BJ (cell line): ENCODE measurements at regions not wholly inside any gene's neighbourhood (a gene's known extent, or its start where the extent isn't known, plus 50 kb on each side); places are given as distances from the start of the nearest gene placed in this dataset.

ENCODE experiments used
- CTCF ChIA-PET: fragments of 350-600 bp; formaldehyde crosslinking; extraction: SDS; loops from one replicate; lab custom pipeline; 2021; ENCODE audit warnings: antibody characterized with exemption, inconsistent platforms; lab: Yijun Ruan, JAX
- POLR2A ChIA-PET: fragments of 300-600 bp; sonication (Branson Sonifier 250); formaldehyde crosslinking; extraction: SDS; loops from one replicate; lab custom pipeline; 2021; ENCODE audit warnings: antibody characterized with exemption; lab: Charles Lee
- DNase-seq: peaks from one replicate; pipeline ENCODE4 v3.0.0-alpha.2; 2011; ENCODE audit warnings: low read depth
- H3K27me3 ChIP-seq: 2 replicates; pipeline ENCODE4 v1.6.0; 2011; ENCODE audit warnings: low read length; ENCODE audit not compliant: control insufficient read depth, insufficient read depth
- H3K36me3 ChIP-seq: 2 replicates; pipeline ENCODE4 v1.5.1; 2011; ENCODE audit warnings: low read length; ENCODE audit not compliant: control insufficient read depth, insufficient read depth
- H3K4me3 ChIP-seq: 2 replicates; pipeline ENCODE4 v1.5.1; 2011; ENCODE audit warnings: low read depth, mild to moderate bottlenecking, control low read depth, low read length
- TF ChIP-seq, protein P1 (sequence below): IDR thresholded peaks from 2 replicates; pipeline ENCODE4 v1.5.1; 2011; ENCODE audit warnings: low read depth, mild to moderate bottlenecking, control low read depth, inconsistent platforms, low read length, moderate library complexity; ENCODE audit not compliant: insufficient read depth

DNA sequence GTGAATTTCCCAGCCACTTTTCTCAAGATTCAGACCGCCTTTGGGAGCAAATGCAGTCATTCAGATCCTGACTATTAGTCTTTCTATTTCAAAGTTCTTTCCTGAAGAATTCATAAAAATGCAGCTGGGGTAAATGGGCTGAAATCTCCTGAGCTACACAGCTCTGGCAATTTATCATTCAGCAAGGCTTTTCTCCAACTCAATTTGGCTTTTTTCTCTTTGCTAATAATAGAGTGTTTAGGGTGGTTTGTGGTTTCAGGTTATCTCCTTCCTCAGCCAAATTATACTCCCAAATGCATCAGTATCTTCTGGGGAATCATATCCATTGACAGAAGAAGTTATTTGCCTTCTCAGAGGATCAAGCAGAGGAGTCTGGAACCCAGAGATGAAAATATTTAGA is 282.4 kb upstream of the SLC14A2 start:
- no peaks in the 10 kb centered on the region for H3K36me3 ChIP-seq
- no peaks in the 10 kb centered on the region for H3K27me3 ChIP-seq
- no peak overlapping the region for H3K4me3 ChIP-seq
- POLR2A ChIA-PET: no interaction called here
- no peak for DNase-seq
- TF ChIP-seq, protein P1, sequence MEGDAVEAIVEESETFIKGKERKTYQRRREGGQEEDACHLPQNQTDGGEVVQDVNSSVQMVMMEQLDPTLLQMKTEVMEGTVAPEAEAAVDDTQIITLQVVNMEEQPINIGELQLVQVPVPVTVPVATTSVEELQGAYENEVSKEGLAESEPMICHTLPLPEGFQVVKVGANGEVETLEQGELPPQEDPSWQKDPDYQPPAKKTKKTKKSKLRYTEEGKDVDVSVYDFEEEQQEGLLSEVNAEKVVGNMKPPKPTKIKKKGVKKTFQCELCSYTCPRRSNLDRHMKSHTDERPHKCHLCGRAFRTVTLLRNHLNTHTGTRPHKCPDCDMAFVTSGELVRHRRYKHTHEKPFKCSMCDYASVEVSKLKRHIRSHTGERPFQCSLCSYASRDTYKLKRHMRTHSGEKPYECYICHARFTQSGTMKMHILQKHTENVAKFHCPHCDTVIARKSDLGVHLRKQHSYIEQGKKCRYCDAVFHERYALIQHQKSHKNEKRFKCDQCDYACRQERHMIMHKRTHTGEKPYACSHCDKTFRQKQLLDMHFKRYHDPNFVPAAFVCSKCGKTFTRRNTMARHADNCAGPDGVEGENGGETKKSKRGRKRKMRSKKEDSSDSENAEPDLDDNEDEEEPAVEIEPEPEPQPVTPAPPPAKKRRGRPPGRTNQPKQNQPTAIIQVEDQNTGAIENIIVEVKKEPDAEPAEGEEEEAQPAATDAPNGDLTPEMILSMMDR: no peak
- CTCF ChIA-PET: no interaction called here

DNA sequence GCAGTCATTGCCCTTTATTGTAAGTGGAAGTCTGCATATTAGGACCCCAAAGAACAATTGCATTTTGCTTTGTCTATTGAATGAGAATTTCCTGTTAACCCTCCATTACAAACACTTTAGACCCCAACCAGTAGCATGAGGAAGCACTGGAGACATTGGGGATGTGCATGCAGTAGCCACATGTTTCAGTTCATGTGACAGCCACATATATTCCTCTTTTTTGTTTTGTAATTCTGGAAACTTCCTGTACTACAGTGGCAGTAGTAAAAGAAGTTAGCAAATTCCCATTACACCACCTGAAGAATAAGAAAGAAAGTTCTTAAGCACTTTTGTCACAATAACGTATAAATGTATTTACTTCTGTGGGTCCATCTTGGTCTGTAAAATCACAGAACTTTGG is 281.1 kb upstream of the SLC14A2 start:
- POLR2A ChIA-PET: no interaction called here
- TF ChIP-seq, protein P1: no peak
- Histone ChIP-seq H3K27me3 (no peaks in the 10 kb centered on the region), H3K36me3 (no peaks in the 10 kb centered on the region), H3K4me3 (no peak overlapping the region)
- no peak for DNase-seq
- CTCF ChIA-PET: no interaction called here

DNA sequence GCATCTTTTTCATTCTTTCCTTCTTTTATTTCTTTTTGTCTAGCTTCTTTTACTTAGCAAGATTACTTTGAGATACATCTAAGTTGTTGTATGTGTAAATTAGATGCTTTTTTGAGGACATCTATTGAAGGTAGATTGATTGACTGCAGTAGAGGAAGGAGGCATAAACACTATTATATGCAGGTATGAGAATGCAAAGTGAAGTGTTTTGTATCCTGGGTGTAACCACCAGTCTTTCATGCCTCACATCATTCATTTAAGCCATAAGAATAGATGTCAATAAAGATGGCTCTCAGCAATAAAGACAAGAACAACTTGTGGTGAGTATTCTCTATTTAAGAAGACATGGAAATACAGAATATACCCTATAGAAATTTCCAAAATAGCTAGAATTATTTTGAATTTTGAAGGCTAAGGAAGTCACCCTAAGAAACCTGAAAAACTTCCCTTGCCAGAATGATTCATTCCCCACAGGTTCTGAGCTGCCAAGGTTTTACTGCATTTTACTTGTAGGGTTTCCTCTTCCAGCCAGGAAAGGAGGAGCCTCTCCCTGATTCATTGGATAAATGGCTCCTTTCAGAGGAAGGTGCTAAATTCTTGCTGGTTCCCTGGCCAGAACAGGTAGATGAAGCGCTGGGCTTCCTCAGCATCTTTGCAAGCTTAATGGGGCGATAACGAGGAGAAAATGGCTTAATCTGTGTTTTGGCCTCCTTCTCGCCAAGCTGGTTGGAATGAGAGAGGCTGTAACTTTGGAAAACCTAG is 279.8 kb upstream of the SLC14A2 start:
- H3K4me3 ChIP-seq: no peak overlapping the region
- no peaks in the 10 kb centered on the region for H3K27me3 ChIP-seq
- TF ChIP-seq, protein P1: no peak
- DNase-seq: no peak
- H3K36me3 ChIP-seq: no peaks in the 10 kb centered on the region
- ChIA-PET CTCF (interaction anchor here (0.9 to 1.0 kb wide), 2 partner anchors 21 to 64 kb away, joined by 3 read pairs; no protein-coding TSS in a partner anchor), POLR2A (no interaction called here)

DNA sequence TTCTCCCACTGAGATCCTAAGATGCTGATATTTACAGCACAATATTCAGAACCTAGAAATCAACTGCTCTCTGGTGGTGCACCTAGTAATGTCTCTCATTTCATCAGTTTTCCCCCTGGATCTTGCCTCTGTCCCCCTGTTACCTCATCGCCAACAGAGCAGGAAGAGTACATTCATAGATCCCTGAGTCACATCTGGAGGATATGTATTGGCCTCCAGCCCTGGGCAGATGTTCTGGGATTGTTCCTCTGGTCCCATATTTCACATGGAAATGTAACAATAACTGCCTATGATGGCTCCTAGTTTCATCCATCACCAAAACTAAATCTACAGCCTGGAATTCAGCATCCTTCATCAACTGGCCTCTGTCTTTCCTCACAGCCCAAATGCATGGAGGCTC is 278.8 kb upstream of the SLC14A2 start:
- Histone ChIP-seq H3K4me3 (no peak overlapping the region), H3K27me3 (no peaks in the 10 kb centered on the region), H3K36me3 (no peaks in the 10 kb centered on the region)
- TF ChIP-seq, protein P1: no peak
- CTCF ChIA-PET: no interaction called here
- POLR2A ChIA-PET: no interaction called here
- no peak for DNase-seq

DNA sequence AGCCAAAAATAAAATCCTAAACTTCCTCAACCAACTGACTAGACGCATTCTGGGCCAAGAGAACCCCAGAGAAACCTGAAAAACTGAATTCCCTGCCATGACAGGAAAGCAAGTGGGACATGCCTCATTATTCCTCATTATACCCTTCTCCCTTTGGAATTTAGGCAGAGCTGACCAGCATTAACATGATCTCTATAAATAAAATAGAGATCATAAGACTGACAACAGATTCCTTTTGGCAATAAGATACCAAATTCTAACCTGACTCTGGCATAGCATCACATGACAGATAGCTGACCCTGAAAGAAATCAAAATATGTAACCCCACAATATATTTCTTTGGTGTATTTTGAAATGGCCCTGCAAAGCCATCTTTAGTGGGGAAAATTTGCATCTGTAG is 277.8 kb upstream of the SLC14A2 start:
- ChIA-PET POLR2A (no interaction called here), CTCF (no interaction called here)
- TF ChIP-seq, protein P1: no peak
- H3K27me3 ChIP-seq: no peaks in the 10 kb centered on the region
- no peak for DNase-seq
- H3K36me3 ChIP-seq: no peaks in the 10 kb centered on the region
- H3K4me3 ChIP-seq: no peak overlapping the region
